AG04450 (cell line): ENCODE measurements at regions not wholly inside any gene's neighbourhood (a gene's known extent, or its start where the extent isn't known, plus 50 kb on each side); places are given as distances from the start of the nearest gene placed in this dataset.
A peak's percentile ranks its signal among the peaks of the same experiment; 100 is the strongest.
"Not testable (repeated sequence)": the region's sequence is repeated elsewhere in the genome, so short reads cannot be mapped to it uniquely, and the experiment has no call there.

Experiments
- CTCF ChIA-PET: fragments of 300-600, 350-600 bp; formaldehyde crosslinking; extraction: SDS; loops from one replicate; lab custom pipeline; 2022; ENCODE audit warnings: antibody characterized with exemption, inconsistent platforms; lab: Charles Lee
- POLR2A ChIA-PET: fragments of 350-600 bp; formaldehyde crosslinking; extraction: SDS; loops from one replicate; lab custom pipeline; 2021; ENCODE audit warnings: antibody characterized with exemption, inconsistent platforms; lab: Yijun Ruan, JAX
- DNase-seq: peaks from one replicate; pipeline ENCODE4 v3.0.0-alpha.2; 2011; ENCODE audit warnings: low read depth, low spot score
- H3K27ac ChIP-seq: one replicate; pipeline ENCODE4 v1.5.1; 2012; ENCODE audit warnings: low read depth, low read length, control low read depth
- H3K27me3 ChIP-seq: one replicate; pipeline ENCODE4 v1.6.0; 2012; ENCODE audit warnings: low read length; ENCODE audit not compliant: control insufficient read depth, insufficient read depth
- H3K4me3 ChIP-seq: 2 replicates; pipeline ENCODE4 v1.5.1; 2011; ENCODE audit warnings: mild to moderate bottlenecking, low read depth, low read length, control low read depth
- H3K9me3 ChIP-seq: 2 replicates; pipeline ENCODE4 v1.5.1; 2012; ENCODE audit warnings: low read length; ENCODE audit not compliant: control insufficient read depth, insufficient read depth
- CTCF ChIP-seq: IDR thresholded peaks from 2 replicates; pipeline ENCODE4 v1.5.1; 2011; ENCODE audit warnings: low read depth, low read length, control low read depth, inconsistent platforms

- Histone ChIP-seq H3K4me3 (no peak overlapping the region), H3K27me3 (no peaks in the 10 kb centered on the region), H3K27ac (no peak overlapping the region), H3K9me3 (no peaks in the 10 kb centered on the region)
- no peak for TF ChIP-seq CTCF
- POLR2A ChIA-PET, result no interaction called here
- DNase-seq, result no peak
- CTCF ChIA-PET, result no interaction called here
These were observed 56.1 kb downstream of the GPR85 start for GRCh38 chr7:113030489-113030888.

GRCh38 chr7:113026941-113027340 is 59.7 kb downstream of the GPR85 start:
- POLR2A ChIA-PET, result interaction anchor here (0.6 kb wide), 1 partner anchor 693 kb away, joined by 10 read pairs; no protein-coding TSS in a partner anchor
- no peak for DNase-seq
- CTCF ChIA-PET, result interaction anchor here (1.1 to 2.6 kb wide), 2 partner anchors 12 to 395 kb away, joined by 4 to 7 read pairs; no protein-coding TSS in a partner anchor
- TF ChIP-seq CTCF, result no peak
- Histone ChIP-seq H3K4me3 (no peak overlapping the region), H3K9me3 (no peaks in the 10 kb centered on the region), H3K27me3 (no peaks in the 10 kb centered on the region), H3K27ac (no peak overlapping the region)

- DNase-seq, H3K27ac ChIP-seq, H3K27me3 ChIP-seq, POLR2A ChIA-PET, H3K9me3 ChIP-seq, H3K4me3 ChIP-seq: not testable (repeated sequence)
- CTCF ChIA-PET, result interaction anchor here (0.6 kb wide), 1 partner anchor 396 kb away, joined by 3 read pairs; no protein-coding TSS in a partner anchor
These were observed 69.3 kb downstream of the GPR85 start for GRCh38 chr7:113017144-113017857.

GRCh38 chr7:113015034-113015645 is 71.5 kb downstream of the GPR85 start:
- peak; percentile 60 for TF ChIP-seq CTCF
- DNase-seq, result no peak
- no peaks in the 10 kb centered on the region for H3K27me3 ChIP-seq
- H3K9me3 ChIP-seq, result no peaks in the 10 kb centered on the region; the same call in 1 of the 2 replicates
- H3K4me3 ChIP-seq, result no peak overlapping the region
- H3K27ac ChIP-seq, result no peak overlapping the region
- POLR2A ChIA-PET, result no interaction called here
- CTCF ChIA-PET, result interaction anchor here (0.5 to 4.1 kb wide), 19 partner anchors 10 to 1274 kb away, joined by 3 to 66 read pairs (median 5); partner anchors contain the start of gene GPR85

GRCh38 chr7:113013761-113014449 is 72.7 kb downstream of the GPR85 start:
- no peak for TF ChIP-seq CTCF
- ChIA-PET CTCF (interaction anchor here (0.5 to 4.1 kb wide), 7 partner anchors 64 to 464 kb away, joined by 3 to 66 read pairs (median 6); a partner anchor contains a TSS), POLR2A (no interaction called here)
- no peaks in the 10 kb centered on the region for H3K27me3 ChIP-seq
- no peak for DNase-seq
- no peaks in the 10 kb centered on the region; the same call in 1 of the 2 replicates for H3K9me3 ChIP-seq
- no peak overlapping the region for H3K4me3 ChIP-seq
- no peak overlapping the region for H3K27ac ChIP-seq

- CTCF ChIA-PET, result interaction anchor here (2.2 to 4.1 kb wide), 4 partner anchors 147 to 463 kb away, joined by 6 to 66 read pairs (median 22); no protein-coding TSS in a partner anchor
- H3K4me3 ChIP-seq, H3K9me3 ChIP-seq, H3K27me3 ChIP-seq, DNase-seq, POLR2A ChIA-PET, H3K27ac ChIP-seq: not testable (repeated sequence)
These were observed 73.8 kb downstream of the GPR85 start for GRCh38 chr7:113012862-113013261.
